OCI-LY7 (cell line): ENCODE measurements at regions not wholly inside any gene's neighbourhood (a gene's known extent, or its start where the extent isn't known, plus 50 kb on each side); places are given as distances from the start of the nearest gene placed in this dataset.

Experiments used
- BruUV-seq: library from RNA; stranded (reverse); fragments of 400-500 nt; replicated peaks from 2 replicates; lab custom pipeline; 2021; lab: Mats Ljungman, UMichigan
- CTCF ChIA-PET: fragments of 300-600 bp; sonication (Branson Sonifier 250); formaldehyde crosslinking; loops from one replicate; lab custom pipeline; 2022; ENCODE audit warnings: antibody characterized with exemption; ENCODE audit not compliant: unreplicated experiment; lab: Charles Lee
- POLR2A ChIA-PET: fragments of 300-600 bp; sonication (Branson Sonifier 250); formaldehyde crosslinking; loops from one replicate; lab custom pipeline; 2022; ENCODE audit warnings: antibody characterized with exemption; lab: Charles Lee
- DNase-seq: peaks from one replicate; pipeline ENCODE4 v3.0.0-alpha.2; 2015; ENCODE audit warnings: low spot score
- H2AFZ ChIP-seq: fragments of 200-600 bp; sonication (generic), shearing (Covaris generic); 2 replicates; pipeline ENCODE4 v1.6.1; 2014; ENCODE audit warnings: mild to moderate bottlenecking, antibody characterized with exemption, low read length, moderate library complexity
- H3K27ac ChIP-seq: fragments of 200-600 bp; sonication (generic); 2 replicates; pipeline ENCODE4 v1.5.1; 2014; ENCODE audit warnings: mixed run types, low read depth, mild to moderate bottlenecking, moderate library complexity, low read length, inconsistent platforms; ENCODE audit not compliant: poor library complexity, severe bottlenecking
- H3K36me3 ChIP-seq: fragments of 200-600 bp; sonication (generic); 2 replicates; pipeline ENCODE4 v1.6.1; 2014; ENCODE audit warnings: mild to moderate bottlenecking, antibody characterized with exemption, low read length, moderate library complexity, mixed read lengths; ENCODE audit not compliant: insufficient read depth
- H3K4me1 ChIP-seq: fragments of 200-600 bp; sonication (generic); 2 replicates; pipeline ENCODE4 v1.5.1; 2014; ENCODE audit warnings: mild to moderate bottlenecking, low read length; ENCODE audit not compliant: insufficient read depth, poor library complexity, severe bottlenecking
- H3K4me2 ChIP-seq: fragments of 200-600 bp; sonication (generic); 2 replicates; pipeline ENCODE4 v1.6.1; 2014; ENCODE audit warnings: mild to moderate bottlenecking, low read length
- H3K4me3 ChIP-seq: fragments of 200-600 bp; sonication (generic); 2 replicates; pipeline ENCODE4 v1.5.1; 2014; ENCODE audit warnings: mild to moderate bottlenecking, low read depth, low read length; ENCODE audit not compliant: poor library complexity, severe bottlenecking
- H3K79me2 ChIP-seq: fragments of 200-600 bp; sonication (generic); 2 replicates; pipeline ENCODE4 v1.6.1; 2016; ENCODE audit warnings: low read depth, mild to moderate bottlenecking, low read length, moderate library complexity, mixed read lengths; ENCODE audit not compliant: insufficient read depth
- H3K9me2 ChIP-seq: fragments of 200-600 bp; sonication (generic); 2 replicates; pipeline ENCODE4 v1.6.1; 2016; ENCODE audit warnings: mild to moderate bottlenecking, low read length, mixed read lengths; ENCODE audit not compliant: insufficient read depth
- H3K9me3 ChIP-seq: fragments of 200-600 bp; sonication (generic); 2 replicates; pipeline ENCODE4 v1.6.1; 2014; ENCODE audit warnings: mild to moderate bottlenecking, mixed run types, low read length, mixed read lengths
- H4K20me1 ChIP-seq: fragments of 200-600 bp; sonication (generic); 2 replicates; pipeline ENCODE4 v1.6.1; 2014; ENCODE audit warnings: mild to moderate bottlenecking, antibody characterized with exemption, low read length, moderate library complexity, mixed read lengths; ENCODE audit not compliant: insufficient read depth
- EZH2phosphoT487 ChIP-seq: fragments of 200-600 bp; sonication (generic); IDR thresholded peaks from 2 replicates; pipeline ENCODE4 v1.6.1; 2018; ENCODE audit warnings: low read depth, borderline replicate concordance, mild to moderate bottlenecking, mixed run types, antibody characterized with exemption, low read length, moderate library complexity, mixed read lengths
- intact Hi-C: fragments of 100-400 bp; cut with micrococcal nuclease; formaldehyde crosslinking; loops from one replicate; pipeline ENCODE4 v1.10.0; 2022; ENCODE audit not compliant: unreplicated experiment
- TF ChIP-seq, protein P1 (sequence below): fragments of 200-600 bp; sonication (generic); conservative IDR thresholded peaks from 2 replicates; pipeline ENCODE4 v1.5.1; 2014; ENCODE audit warnings: mild to moderate bottlenecking, antibody characterized with exemption, low read length, moderate library complexity, mixed read lengths

DNA sequence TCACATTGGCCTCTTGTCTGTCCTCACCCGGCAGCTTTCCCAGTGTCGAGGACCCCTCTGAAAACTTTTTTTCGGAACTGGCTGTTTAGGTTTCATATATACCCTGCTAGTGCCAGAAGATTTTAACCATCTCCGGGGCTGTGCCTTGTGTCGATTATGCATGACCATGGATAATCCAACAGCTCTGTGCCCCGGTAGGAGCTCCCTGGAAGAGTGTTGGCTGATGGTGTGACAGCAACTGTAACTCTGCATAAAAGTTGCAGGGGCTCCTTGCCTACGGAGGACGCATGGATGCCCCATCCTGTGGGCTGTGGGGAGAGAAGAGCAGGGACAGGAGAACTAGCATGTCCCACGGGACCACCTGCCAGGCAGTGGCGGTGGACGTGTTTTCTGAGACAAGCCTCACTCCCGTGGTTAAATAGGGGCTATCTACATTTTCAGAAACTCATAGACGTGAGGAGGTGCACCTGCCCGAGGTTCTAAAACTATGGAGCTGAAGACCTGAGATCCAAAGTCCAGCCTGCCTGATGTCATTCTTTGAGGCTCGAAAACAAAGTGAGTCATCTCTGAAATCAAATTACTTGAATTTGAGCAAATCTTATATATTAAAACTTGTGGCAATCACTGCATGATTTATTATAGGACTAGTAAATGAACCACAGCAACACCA, 437.2 kb upstream of the HS6ST1 start:
- peak overlapping the region; percentile 99 for H3K27ac ChIP-seq
- H3K9me2 ChIP-seq: no peaks in the 10 kb centered on the region
- peak overlapping the region; percentile 78 for H2AFZ ChIP-seq
- no peaks in the 10 kb centered on the region for H3K79me2 ChIP-seq
- peak overlapping the region; percentile 76 for H3K4me2 ChIP-seq
- H3K4me3 ChIP-seq: peak overlapping the region; percentile 6
- CTCF ChIA-PET: interaction anchor here (1.0 kb wide), 1 partner anchor 1363 kb away, joined by 3 read pairs; no protein-coding TSS in a partner anchor
- POLR2A ChIA-PET: no interaction called here
- DNase-seq: no peak
- H4K20me1 ChIP-seq: no peaks in the 10 kb centered on the region
- no TSS peak for BruUV-seq
- intact Hi-C loops: loop anchor here (10.0 kb wide), 1 partner anchor 251 kb away; no protein-coding TSS in a partner anchor
- TF ChIP-seq, protein P1, sequence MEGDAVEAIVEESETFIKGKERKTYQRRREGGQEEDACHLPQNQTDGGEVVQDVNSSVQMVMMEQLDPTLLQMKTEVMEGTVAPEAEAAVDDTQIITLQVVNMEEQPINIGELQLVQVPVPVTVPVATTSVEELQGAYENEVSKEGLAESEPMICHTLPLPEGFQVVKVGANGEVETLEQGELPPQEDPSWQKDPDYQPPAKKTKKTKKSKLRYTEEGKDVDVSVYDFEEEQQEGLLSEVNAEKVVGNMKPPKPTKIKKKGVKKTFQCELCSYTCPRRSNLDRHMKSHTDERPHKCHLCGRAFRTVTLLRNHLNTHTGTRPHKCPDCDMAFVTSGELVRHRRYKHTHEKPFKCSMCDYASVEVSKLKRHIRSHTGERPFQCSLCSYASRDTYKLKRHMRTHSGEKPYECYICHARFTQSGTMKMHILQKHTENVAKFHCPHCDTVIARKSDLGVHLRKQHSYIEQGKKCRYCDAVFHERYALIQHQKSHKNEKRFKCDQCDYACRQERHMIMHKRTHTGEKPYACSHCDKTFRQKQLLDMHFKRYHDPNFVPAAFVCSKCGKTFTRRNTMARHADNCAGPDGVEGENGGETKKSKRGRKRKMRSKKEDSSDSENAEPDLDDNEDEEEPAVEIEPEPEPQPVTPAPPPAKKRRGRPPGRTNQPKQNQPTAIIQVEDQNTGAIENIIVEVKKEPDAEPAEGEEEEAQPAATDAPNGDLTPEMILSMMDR: peak; percentile 40; the same call in 1 of the 2 replicates
- TF ChIP-seq EZH2phosphoT487: no peak
- no peaks in the 10 kb centered on the region for H3K36me3 ChIP-seq
- no peaks in the 10 kb centered on the region for H3K9me3 ChIP-seq
- peaks cover 70% of the 10 kb centered on the region for H3K4me1 ChIP-seq

DNA sequence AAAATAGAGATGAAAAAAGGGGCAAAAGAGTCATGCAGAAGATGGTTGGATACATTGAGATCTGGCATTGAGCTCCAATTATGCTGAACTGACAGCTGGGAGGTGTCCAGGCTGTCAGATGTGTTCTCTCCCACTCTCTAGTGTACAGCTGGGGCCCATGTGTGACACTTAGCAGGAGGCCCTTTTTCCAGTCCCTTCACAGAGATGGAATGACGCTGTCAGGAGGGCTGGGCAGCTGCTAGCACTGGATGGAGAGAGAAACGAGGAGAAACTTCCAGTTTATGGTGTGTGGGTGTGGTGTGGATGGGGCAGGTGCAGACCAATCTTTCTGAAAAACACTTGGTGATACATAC, 437.7 kb upstream of the HS6ST1 start:
- no peak for TF ChIP-seq EZH2phosphoT487
- TF ChIP-seq, protein P1: no peak
- Histone ChIP-seq H3K79me2 (no peaks in the 10 kb centered on the region), H3K9me3 (no peaks in the 10 kb centered on the region), H3K4me2 (peak overlapping the region; percentile 76), H3K9me2 (no peaks in the 10 kb centered on the region), H3K4me3 (no peak overlapping the region), H3K4me1 (peaks cover 66% of the 10 kb centered on the region), H3K27ac (peak overlapping the region; percentile 99), H4K20me1 (no peaks in the 10 kb centered on the region), H3K36me3 (no peaks in the 10 kb centered on the region), H2AFZ (peak overlapping the region; percentile 78)
- ChIA-PET CTCF (interaction anchor here (1.0 kb wide), 1 partner anchor 1363 kb away, joined by 3 read pairs; no protein-coding TSS in a partner anchor), POLR2A (no interaction called here)
- BruUV-seq: no TSS peak
- intact Hi-C loops: loop anchor here (10.0 kb wide), 1 partner anchor 252 kb away; no protein-coding TSS in a partner anchor
- no peak for DNase-seq

DNA sequence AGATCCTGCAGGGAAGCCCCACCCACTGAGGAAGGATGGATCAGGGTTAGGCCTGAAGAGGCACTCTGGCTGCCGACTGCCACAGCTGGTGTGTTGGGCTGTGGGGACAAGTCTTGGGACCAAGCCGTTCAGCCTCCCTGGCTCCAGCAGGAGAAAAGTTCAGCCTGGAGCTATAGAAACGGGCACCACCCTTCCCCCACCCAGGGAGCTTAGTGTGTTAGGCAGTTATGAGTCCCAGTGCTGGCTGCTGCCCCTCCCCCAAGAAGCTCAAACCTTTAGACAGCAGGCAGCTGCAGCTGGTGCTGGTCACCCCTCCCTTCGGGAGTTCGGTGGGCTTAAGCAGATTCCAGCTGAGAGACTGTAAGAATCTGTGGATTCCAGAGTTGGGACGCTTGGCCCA, 447.1 kb upstream of the HS6ST1 start:
- Histone ChIP-seq H3K27ac (no peak overlapping the region), H2AFZ (no peak overlapping the region)

More for the DNA sequence above, 447.1 kb upstream of the HS6ST1 start:
- Histone ChIP-seq H3K4me2 (no peak overlapping the region), H3K9me2 (no peaks in the 10 kb centered on the region), H3K4me3 (no peak overlapping the region), H3K36me3 (no peaks in the 10 kb centered on the region; the same call in 1 of the 2 replicates), H3K4me1 (peaks cover 2% of the 10 kb centered on the region), H4K20me1 (no peaks in the 10 kb centered on the region), H3K9me3 (no peaks in the 10 kb centered on the region), H3K79me2 (no peaks in the 10 kb centered on the region)
- TF ChIP-seq, protein P1: no peak
- no peak for TF ChIP-seq EZH2phosphoT487
- ChIA-PET POLR2A (no interaction called here), CTCF (no interaction called here)
- intact Hi-C loops: no loop called here
- no peak for DNase-seq
- BruUV-seq: no TSS peak
